NCI-H524 treated with DMSO at 0.1 percent for 48 hours (cell line): ENCODE measurements at regions not wholly inside any gene's neighbourhood (a gene's known extent, or its start where the extent isn't known, plus 50 kb on each side); places are given as distances from the start of the nearest gene placed in this dataset.
"Not testable (repeated sequence)": the region's sequence is repeated elsewhere in the genome, so short reads cannot be mapped to it uniquely, and the experiment has no call there.

Experiments used
- DNase-seq: peaks from one replicate; lab custom pipeline; 2025; lab: John Stamatoyannopoulos, UW

DNA sequence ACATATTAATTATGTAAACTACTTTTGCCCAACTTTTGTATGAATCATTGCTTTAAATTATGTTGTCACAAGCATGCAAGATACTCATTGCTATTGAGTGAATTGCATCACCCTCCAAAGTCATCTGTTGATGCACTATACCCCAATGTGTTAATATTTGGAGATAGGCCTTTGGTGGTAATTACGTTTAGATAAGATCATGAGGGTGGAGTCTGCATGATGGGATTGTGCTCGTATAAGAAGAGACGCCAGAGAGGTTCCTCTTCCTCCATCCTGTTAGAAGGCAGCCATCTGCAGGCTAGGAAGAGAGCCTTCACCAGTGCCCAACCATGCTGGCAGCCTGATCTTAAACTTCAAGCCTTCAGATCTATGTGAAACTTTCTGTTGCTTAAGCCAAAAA, 95.3 kb upstream of the MAGI2 start:
- no peak for DNase-seq

DNA sequence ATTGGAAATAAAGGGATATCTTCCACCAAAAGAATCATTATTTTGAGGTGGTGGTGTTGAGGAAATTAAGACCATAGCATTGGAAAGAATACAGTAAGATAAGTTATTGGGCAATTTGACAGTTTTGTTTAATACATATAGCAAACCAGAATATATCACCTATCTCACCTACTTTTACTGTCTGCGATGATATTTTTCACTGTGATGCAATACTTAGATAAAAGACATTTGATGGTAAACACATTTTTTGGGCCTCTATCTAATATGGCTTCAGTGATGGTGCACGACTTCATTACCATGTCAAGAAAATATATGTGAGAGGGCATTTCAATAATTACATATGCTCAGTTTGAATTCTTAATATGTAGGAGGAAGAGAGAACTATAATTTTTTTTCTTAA, 93.7 kb upstream of the MAGI2 start:
- DNase-seq, result no peak

DNA sequence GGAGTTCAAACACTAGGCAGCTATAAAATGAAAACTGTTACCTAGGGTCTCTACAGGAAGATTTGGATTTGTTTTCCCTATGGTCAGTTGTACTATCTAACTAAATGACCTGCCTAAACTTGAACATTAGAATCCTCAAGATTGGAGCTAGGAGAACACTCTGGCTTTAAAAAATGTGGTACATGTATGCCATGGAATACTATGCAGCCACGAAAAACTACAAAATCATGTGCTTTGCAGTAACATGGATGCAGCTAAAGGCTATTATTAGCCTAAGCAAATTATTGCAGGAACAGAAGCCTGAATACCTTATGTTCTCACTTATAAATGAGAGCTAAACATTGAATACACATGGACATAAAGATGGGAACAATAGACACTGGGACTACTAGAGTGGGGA, 87.1 kb upstream of the MAGI2 start:
- no peak for DNase-seq

- no peak for DNase-seq
These were observed 80.7 kb upstream of the MAGI2 start for GRCh38 chr7:79534128-79534527.

DNA sequence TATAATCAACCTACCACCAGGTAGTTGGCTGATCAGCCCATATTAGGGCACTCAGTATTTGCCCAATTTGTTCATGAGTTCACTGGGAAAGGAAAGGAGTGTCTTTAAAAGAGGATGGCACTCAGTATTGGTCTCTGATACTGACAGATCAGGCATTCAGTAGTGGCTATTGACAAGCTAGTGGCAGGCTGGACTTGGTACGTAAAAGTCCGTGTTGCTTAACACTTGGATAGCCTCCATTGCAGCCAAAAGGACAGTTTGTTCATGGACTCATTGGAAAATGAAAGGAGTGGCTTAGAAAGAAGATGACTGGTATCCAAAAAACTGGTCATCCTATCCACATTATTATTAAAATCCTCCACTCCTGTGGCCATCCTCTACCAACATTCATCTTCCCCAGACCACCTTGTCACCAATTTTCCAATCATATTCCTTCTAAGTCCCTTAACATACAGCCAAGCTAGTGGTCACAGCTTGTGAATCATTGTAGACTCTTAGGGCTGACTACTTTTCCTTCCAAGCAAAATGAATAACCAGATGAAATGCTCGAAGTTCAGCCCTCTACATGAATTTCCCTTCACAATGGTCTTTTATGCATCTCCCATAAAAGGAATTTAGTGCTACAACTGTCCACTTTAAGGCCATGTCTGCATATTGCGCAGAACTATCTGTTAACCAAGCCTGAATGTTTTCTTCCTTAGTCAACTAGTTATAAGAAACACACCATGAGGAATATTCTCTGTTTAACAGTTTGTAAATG, 78.6 kb upstream of the MAGI2 start:
- no peak for DNase-seq

DNA sequence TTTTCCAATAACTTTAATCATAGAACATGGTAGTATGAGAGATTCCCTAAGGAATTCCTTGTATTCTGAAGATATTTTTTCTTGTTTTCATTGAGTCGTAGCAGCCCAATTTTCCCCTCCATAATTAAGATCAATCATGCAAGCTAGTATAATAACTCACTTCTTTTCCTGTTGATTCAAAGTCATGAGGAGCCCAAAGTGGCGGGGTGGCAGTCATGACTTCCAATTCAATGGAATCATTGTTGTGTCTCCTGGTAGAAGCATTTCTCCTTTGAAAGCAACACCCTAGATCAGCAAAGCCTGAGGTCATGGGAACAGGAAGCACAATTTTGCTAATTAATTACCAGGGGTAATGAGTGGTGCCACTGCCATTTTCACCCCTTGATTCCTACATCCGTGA, 77.6 kb upstream of the MAGI2 start:
- DNase-seq, result no peak

DNA sequence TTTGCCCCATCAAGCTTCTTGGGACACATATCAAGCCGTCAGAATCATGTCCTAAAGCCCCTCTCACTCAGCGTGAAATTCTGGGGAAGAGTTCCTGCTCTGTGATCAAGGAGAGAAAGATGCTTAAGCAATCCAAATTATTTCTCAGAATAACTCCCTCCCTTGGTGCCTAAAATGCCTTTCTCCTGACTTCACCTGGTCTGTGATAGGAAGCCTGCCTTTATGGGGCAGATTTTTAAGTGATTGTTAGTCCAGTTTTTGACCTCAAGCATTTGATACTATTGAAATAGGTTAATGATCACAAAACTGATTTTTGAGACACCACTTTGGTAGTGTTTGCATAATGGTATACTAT, 76.4 kb upstream of the MAGI2 start:
- no peak for DNase-seq

DNA sequence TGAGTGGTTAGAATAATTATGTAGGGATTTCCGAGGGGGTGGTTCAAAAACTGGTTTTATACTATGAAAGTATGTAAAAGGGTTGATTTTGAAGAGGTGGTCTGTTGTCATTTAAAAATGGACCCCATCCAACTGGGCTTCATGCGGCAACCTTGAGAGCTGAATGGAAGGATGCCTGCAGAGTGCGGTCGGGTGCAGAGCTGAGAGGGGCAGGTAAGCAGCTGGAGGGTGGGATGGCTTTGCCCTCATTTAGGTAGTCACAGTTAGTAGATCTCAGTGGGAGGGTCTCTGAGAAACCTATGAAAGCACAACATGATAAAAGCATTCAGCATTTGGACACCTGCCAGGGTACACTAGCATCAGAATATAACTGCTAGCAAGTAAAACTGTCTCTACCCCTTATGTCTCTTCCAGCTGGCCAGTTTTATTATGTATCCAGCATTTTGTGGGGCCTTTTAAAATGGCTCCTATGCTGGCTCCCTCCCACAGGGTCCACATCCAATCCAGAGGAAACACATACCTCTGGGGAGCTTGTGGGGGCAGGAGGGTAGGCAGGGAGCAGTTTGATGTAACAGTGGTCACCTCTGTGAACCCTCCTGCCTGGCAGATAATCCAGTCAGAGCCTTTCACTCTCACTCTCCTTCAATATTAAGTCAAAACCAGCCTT, 75.9 kb upstream of the MAGI2 start:
- DNase-seq, result no peak

DNA sequence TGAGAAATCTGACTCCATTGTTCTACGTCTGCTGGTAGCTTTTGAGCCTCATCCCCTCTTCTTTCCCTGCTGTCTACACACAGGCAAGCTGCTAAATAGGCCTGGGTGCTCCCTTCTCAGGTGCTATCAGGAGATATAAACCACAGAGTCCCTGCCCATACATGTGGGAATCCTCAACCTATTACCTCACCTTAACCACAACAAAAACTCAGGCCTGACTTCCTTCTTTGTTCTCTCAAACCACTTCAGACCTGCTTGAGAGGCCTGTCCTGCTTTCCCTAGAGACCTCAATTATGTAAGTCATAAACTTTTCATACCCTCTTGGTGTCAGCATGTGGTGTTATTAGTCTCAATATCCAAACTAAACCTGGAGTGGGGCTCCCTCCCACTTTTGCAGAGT, 75.0 kb upstream of the MAGI2 start:
- no peak for DNase-seq

DNA sequence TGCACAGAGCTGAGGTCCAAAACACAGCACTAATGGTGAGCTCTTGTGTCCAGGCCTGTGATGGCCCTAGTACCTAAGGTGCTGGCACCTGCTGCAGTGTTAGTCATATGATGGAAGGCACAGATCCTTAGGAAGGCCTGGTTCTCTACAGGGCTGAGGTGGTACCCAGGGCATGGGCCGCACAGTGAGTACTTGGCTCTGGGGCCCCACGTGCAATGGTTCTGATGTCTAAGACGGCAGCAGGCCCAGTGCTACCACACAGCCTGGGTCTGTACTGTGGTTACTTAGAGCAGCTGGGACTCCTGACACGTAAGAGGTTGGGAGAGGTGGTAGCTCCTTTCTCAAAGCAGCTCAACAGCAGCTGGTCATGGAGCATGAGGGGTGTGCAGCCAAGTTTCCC, 70.6 kb upstream of the MAGI2 start:
- DNase-seq, result no peak

- no peak for DNase-seq
These were observed 70.0 kb upstream of the MAGI2 start for GRCh38 chr7:79523436-79523835.

DNA sequence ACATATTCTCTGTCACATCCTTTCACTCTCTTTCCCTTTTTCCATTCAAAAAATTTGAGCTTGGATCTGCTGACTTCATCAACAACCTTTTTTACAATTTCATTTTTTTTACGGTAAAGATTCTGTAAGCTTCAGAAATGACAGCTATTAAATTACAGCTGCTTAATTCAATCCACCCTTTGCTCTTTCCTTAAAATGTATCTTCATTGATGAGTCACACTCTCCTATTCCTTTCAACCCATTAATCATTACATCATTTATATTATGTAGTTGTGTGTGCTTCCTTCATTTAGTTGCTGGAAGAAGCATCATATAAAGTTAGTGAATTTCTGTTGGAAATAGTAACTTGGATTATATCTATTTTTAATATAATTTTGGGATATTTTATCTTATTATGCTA, 67.1 kb upstream of the MAGI2 start:
- no peak for DNase-seq

DNA sequence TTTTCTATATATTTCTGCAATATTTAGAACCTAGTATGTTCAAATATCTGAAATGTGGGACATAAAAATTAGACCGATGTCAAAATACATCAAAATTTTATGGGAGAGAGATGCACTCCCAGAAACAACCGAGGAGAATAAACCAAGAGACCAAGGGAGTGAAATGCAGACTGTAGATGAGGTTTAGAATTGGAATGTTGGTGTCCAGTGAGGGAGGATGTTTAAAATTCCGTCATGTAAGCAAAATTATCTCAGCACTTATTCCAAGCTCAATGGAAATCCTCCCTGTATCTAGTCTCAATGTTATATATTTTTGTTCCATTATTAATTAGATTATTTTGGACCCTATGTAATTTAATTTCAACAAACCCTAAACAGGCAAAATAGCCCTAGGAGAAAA, 61.9 kb upstream of the MAGI2 start:
- DNase-seq, result no peak

GRCh38 chr7:79513261-79513660, 59.8 kb upstream of the MAGI2 start:
- DNase-seq, result no peak

- DNase-seq, result no peak
These were observed 58.8 kb upstream of the MAGI2 start for GRCh38 chr7:79512261-79512660.

- DNase-seq, result not testable (repeated sequence)
These were observed 57.6 kb upstream of the MAGI2 start for GRCh38 chr7:79511056-79511455.

GRCh38 chr7:79507131-79507530, 53.7 kb upstream of the MAGI2 start:
- DNase-seq, result no peak

DNA sequence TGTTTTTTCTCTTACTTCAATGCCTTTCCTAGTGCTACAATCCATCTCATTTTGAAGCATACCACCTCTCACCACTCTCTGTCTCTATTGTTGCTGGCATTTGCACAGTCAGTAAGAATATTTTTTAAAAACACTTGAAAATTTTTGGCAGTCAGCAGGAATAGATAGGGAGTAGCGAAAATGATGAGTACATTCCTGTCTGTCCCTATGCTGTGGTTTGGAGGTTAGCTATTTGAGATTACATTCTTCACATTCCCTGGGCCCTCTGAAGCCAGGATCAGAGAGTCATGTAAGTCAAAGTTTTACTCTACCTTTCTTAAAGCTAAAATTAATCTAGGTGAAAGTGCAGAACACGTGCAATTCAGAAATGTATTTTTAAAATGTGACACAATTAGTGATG, 53.0 kb upstream of the MAGI2 start:
- no peak for DNase-seq

- no peak for DNase-seq
These were observed 51.3 kb upstream of the MAGI2 start for GRCh38 chr7:79504607-79505389.
